GM19035 (cell line): ENCODE measurements at regions not wholly inside any gene's neighbourhood (a gene's known extent, or its start where the extent isn't known, plus 50 kb on each side); places are given as distances from the start of the nearest gene placed in this dataset.

Source experiments
- ATAC-seq: cut with Tn5 transposase; IDR thresholded peaks from one replicate; pipeline ENCODE4 v1.9.1; 2021; ENCODE audit not compliant: unreplicated experiment

DNA sequence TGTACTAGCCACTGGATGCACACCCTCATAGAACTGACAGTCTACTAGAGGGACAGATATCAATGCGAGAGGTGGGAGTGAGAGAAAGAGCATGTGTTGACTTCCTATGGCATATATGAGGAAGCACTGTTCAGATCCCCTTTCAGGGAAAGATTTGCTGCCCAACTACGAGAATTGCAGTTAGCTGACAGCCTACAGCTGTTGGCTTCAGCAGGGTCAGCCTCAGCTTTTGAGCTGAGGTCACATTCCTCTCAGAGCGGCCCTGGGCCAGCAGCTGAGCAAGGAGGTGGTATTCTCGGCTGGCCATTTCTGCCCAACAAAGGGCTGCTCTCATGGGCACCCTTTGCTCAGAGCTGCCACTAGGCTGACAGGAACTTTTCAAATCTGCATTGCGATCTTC is 580.2 kb downstream of the MID1IP1 start:
- ATAC-seq, result no peak

DNA sequence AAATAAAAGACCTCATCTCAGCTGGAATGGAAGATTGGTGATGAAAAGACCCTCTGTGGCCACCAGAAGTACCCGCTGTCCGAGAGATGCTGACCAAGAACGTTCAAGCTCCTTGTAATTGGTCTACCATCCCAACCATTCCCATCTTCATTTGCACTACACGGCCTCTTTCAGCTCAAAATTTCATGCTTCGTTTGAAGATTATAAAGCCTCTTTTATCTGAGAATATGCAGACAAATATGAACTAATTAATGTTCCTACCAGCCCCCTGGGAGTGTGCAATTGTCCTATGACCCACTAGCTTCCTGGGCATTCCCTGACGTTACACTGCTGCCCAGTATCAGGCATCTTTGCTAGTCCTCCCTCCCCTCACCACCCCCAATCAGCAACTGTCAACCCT is 583.7 kb downstream of the MID1IP1 start:
- ATAC-seq, result no peak

DNA sequence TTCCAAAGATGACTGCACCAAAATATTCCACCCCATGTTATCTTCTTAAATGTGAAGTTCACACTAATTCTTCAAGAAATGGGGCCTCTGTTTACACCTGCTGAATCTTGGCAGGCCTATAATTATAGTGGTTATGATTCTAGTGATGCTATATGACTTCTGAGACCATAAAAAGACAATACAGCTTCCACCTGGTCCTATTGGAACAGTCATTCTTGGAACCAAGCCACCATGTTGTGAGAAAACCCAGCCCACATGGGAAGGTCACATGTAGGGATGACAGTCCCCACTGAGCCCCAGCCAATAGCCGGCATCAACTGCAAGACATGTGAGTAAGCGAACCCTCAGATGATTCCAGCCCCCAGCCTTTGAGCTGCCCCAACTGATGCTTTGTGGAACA is 587.5 kb downstream of the MID1IP1 start:
- no peak for ATAC-seq

DNA sequence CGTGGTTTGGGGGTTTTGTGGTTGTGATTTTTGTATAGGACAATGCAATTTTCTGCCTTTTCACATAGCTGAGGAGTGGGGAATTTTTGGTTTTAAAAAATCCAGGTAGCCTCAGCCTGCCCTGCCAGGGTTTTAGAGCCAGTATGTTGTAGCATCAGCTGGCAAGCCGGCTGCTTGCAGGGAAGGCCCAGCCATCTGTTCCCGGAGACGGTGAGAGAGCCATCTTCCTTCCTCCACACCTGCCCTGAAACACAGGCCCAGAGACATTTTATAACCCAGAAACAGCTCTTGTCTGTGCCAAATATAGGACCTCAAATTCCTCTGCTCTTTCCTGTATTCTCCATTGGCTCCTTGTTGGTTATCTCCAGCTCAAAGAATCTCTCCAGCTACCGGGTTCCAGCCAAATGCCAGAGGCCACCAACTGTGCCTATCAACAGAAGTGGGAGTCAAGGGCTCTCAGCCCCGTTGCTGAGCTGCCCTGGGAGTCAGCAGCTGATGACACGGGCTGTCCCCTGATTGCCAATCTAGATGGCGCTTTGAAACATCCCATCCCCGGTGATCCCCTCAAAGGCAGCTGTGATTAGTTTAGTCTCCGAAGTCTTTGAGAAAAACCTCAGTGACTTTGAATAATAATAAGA is 595.2 kb downstream of the MID1IP1 start:
- no peak for ATAC-seq

DNA sequence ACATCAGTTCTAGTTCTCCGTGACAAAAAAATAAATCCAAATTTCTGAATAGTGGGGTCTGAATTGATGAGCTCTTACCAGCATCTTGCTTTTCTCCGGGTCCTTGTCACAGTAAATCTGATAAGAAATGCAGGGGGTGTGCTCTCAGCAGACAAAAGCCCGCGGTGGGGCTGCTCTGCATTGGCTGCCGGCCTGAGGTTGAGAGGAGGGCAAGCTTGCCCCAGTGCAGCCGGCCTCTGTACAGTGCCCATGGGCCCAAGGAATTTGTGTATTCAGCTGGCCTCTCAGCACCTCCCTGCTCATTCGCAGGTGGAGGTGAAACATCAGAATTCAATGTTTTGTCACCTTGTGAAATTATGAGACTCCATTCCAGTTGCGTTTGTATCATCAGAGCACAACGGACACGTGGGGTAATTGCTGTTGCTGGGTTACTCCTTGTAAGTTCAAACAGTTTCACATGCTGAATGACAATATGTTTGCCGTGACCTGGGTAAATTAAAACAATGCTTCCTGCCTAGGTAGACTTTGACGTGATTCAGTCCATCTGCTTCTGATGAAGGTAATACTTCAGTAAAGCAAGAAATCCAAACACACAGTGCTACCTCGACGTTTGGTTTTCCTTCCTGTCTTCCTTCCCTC is 596.4 kb downstream of the MID1IP1 start:
- no peak for ATAC-seq

DNA sequence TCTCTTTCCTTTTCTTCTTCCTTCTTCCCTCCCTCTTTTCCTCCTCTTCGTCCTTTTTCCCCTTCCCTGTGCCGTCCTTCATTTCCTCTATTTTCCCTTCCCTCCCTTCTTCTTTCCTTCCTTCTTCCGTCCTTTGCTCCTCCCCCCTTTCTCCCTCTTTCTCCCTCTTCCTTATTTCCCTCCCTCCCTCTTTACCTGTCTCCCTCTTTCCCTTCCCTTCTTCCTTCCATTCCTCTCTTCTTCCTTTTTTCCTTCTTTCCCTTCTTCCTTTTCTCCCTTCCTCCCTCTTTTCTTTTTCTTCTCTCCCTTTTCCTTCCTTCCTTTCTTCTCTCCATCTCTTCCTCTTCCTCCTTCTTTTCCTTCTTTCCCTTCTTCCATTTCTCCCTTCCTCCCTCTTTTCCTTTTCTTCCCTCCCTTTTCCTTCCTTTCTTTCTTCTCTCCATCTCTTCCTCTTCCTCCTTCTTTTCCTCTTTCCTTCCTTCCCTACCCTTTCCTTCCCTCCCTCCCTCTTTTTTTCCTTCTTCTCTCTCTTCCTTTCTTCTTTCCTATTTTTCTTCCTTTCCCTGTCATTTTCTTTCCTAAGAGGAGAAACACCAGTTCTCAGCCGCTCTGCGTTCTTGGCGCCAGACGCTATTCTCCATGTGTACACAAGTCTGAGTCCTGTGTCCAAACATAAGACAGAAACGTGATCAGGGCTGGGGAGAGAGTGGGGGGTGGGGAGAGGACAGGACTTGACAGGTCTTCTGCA is 597.1 kb downstream of the MID1IP1 start:
- ATAC-seq, result no peak

DNA sequence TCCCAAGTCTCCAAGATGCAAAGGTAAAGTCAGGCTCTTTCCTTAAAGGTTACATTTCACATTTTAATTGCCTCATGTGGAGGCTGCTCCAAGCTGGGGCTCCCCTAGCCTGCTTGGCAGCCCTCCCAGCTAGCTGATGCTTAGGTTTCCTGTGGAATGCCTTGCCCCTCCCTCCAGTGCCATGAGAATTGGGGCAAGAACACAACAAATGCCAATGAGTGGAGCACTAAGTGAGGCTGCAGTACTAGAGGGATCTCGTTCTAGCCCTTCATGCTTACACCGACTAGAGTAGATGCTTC is 597.7 kb downstream of the MID1IP1 start:
- ATAC-seq, result no peak

DNA sequence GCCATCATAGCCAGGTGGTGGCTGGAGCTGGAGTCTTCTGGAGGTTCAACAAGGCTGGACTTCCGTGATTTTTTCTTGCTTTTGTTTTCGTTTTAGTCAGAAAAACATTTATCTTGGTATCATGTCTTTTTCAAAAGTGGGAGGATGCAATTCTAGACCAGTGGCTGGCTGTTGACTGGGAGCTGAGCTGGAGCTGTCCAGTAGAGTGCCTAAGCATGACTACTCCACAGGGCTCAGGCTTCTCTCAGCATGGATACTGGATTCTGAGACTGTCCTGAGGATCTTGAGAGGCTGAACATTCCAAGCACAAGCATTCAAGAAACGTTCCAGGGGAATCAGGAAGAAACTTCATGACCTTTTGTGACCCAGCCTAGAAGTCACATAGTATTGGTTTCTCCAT is 598.1 kb downstream of the MID1IP1 start:
- no peak for ATAC-seq

DNA sequence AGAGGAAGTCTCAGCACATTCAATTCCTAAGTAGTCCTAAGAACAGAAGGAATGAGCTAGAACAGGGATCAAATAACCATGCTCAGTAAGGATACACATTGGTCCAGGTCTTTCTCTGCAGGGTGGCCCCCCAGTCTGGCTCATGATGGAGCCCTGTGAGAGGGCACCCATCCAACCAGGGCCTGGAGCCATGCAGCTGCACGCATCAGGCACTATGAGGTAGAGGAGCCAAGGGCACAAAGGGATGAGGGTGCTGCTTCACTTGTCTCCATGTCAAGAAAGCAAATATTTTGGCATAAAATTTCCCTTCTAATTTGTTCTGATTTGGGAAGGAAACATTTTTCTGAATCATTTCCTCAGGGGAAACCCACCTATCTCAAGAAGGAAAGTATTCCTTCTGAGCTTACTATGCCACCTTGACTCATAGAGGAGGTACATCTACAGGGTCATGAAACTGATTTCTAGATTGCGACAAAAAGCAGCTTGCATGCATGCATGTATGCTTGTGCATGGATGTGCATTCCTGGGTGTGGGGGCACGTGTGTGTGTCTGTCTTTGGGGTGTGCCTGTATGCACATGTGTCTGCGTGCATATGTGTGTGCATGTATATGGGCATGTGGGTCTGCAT is 600.3 kb downstream of the MID1IP1 start:
- no peak for ATAC-seq

DNA sequence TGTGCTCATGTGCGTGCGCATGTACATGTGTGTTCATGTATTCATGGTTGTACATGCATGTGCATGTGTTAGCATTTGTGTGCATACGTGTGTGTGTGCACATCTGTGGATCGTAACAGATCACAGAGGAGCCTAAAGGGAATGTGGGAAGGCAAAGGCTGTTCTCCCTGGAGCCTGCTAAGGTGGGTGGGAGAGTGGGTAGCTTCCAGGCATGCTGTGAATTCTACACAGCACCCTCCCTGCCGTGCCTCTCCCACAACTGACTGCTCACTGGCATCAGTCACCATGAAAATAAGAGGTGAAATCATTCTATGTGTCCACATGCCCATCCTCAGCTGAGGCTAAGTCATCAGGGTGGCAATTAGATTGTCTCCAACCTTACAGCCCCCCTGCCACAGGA is 600.9 kb downstream of the MID1IP1 start:
- ATAC-seq, result no peak

DNA sequence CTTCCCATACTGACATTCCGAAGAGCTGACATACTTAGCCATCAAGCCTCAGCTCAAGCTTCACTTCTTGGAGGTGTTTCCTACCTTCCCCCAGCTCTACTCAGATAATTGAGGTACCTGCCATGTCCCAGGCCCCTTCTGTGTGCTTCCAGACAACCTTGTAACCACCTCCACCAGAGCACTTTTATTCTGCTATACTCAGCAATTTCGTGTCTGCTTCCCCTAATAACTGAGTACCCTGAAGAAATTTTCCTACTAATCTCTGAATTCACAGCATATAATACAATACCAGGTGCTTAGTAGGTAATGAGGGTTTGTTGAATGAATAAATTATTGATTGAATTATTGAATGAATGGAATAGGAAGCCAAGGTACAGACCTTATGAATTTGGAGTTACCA is 605.5 kb downstream of the MID1IP1 start:
- no peak for ATAC-seq

DNA sequence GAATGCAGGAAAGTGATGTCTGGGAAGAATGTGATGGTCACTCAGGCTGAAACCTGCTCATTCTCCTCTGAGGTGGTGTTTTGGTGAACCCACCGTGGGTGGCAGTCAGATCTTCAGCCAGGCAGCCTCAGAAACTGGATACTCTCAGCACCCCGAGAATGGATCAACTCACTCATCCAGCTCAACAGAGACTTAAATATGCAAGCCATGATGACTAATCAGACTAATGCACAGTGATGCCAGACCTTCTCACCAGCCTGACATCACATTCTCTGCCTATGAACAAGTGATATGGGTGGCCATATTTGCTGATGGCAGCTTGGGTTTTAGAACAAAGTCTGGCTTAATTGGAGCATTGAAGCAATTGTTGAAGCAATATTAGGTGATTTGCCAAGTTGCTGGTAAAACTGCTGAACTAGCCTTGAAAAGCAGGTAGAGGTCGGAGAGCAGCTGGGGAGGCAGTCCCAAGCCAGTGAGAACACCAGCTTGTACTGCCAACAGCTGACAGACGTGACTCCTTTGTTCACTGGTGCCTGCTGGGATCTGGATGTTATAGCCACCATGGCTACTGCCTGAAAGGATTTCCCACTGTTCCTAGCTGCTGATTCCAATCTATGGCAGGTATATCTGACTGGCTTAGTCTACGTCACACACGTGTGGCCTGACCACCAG is 608.1 kb downstream of the MID1IP1 start:
- no peak for ATAC-seq

DNA sequence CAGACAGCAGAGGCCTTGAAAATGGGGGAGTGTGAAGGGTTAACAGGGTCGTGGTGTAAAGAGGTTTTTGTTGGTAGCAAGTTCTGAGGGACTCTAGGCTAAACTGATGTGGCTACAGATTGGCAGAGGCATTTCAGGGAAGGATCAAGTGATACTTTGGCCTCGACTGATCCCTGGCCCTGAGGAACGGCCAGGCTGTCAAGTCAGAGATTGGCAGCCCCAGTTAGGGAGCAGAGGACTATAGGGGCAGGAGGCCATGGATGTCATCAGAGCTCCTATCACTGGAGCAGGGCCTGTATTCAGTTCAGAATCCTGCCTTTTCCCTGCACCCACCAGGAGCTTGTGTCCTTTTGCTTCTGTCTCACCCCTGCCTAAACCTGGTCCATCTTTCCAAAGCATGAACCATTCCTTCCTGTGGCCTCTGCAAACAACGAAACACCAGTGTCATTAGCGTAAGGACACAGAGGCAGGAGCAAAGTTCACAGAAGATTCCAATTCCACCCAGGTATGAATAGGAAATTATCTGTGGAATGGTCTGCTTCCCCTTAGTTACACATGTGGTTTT is 613.1 kb downstream of the MID1IP1 start:
- no peak for ATAC-seq

DNA sequence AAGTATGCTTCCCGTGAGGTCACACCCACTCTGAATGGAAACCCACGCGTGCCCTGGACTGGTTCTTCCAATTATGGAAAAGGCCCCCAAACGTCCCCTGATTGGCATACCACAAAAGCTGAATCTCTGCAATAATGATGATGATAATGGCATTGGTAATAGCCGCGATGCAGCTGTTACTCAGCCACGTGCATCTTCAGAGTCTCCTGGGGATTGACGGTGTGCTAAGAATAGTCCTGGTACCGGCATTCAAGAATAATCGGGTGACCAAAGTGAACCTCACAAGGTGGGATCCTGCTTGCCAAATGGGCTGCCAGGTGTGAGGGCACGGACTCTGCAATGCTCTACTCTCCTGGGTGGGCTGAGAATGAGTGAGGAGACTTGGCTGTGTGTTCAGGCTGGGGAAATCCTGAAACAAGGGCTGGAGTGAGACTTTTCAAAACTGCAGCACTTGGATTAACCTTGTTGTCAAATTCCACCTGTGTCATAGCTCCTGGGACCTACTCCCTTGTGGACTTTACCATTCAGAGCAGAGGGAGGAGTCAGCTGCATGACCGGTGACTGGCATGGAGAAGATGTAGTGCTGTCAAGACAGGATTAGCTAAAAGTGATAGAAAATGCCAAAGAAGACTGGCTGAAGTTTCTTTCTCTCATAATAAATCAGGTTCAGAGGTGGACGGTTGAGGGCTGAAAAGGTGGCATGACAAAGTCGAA is 615.4 kb downstream of the MID1IP1 start:
- ATAC-seq, result no peak

DNA sequence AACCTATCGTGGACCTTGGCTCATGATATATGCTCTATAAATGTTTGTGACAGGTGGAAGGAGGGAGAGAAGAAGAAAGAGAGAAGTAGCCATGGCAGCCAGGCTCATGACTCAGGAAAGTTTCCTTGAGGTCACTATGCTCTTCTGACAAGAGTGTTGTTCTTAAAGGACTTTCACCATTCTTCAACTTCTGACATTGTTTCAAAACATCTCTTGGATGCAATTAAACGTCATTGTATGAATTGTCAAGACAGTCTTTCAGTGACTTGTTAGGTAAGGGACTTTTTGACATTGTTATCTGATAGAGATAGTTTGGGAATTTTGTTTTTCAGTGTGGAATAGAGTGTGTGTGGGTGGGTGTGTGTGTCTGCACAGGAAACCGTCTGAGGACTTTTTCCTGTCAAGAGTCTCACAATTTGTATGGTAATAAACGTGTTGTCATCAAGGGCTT is 617.0 kb downstream of the MID1IP1 start:
- ATAC-seq, result no peak

DNA sequence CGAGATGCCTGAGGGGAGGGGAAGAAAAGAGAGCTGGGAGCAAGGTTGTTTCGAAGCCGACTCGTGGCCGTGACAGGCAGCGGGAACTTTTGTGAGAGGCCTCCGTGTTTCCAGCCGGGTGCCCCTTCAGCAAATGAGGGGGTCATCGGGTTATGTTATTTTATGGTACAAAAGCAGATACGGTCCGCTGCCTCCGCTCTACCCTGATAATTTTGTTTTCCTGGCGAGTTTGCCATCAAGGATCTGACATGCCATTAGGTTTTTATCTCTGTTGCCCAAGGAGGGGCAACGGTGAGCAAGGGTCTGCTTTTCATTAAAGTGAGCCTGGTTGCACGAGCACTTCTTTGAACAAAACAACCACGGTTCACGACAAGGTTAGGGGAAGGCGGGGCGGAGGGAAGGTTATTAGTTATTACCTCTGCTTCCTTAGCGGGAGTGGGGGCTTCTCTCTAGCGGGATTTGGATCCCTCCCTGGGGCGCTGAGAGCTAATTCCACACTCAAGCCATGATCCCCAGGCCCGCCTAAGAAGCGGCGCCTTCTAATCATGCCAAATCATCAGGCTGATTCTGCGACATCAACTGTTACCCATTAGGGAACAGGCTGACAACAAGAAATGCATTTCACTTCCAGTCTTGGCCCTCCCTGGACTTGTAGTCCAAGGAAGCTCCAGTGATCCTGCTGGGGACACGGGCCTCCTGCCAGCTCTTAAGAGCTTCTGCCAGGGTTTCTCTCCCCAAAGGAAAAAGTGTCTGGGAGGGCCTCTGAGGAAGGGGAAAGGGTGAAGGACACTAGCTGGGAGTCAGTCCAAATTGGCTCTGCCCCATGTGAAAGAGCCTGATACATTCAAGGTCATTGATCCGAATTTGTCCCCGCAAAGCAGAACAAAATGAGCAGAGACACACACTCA is 617.7 kb downstream of the MID1IP1 start:
- ATAC-seq, result no peak

DNA sequence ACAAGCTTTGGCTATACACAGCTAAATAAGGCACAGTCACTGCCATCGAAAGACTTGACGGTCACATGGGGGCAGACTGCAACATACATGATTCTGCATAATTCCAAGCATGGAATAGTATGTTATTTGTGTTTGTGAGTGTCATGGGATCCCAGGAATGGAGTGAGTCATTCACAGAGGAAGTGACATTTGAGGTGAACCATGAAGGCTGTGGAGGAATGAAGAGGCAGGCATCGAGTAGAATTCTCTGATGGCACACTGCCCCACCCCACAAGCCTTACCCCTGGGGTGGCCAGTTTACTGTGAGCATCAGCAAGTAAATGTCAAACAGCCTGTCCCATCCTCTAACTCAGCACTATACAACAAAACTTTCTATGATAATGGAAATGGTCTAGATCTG is 619.7 kb downstream of the MID1IP1 start:
- ATAC-seq, result no peak

DNA sequence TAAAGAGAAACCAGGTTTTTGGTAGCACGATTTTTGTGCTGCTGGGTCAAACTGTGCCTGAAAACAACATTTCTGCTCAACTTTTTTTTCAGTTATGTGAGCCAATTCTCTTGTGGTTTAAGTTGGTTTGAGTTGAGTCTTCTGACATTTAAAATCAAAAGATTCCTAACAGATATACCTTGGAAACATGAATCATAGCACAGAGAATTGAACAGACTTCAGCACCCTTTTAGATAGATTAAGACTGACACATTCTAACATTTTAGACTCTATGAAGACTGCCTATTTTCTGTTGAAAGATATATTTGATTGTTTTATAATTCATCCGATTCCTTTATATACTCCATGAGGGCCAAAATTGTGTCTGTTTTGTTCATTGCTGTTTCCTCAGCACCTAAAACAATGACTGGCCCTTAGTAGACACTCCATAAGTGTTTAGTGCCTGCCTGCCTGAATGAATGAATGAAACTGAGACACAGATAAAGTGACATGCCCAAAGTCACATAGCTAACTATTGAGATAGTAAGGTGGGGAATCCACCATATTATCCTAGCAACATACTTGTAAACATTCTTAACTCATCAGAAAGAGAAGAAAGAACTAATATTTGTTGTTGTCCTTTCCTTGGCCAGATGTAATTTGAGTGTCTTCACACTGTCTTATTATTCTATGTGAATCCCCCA is 624.0 kb downstream of the MID1IP1 start:
- ATAC-seq, result no peak

DNA sequence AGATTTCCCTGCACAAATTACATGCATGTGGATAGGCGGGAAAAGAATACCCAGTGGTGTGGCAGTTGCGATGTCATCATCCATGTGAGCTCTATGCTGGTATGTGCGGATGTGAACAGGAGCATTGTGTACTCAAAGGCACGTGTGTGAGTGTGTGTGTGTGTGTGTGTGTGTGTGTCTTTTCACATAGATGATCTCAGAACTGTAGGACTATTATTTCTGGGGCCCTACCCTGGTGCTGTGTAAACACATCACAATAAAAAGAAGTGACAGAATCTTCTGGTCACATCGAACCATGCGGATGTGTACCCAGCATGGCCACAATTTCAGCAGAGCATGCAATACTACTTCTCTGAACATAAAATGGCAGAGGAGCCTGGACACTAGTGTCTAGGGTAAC is 624.8 kb downstream of the MID1IP1 start:
- ATAC-seq, result no peak
